Ectodermal cell (in vitro differentiated cells): ENCODE measurements at regions not wholly inside any gene's neighbourhood (a gene's known extent, or its start where the extent isn't known, plus 50 kb on each side); places are given as distances from the start of the nearest gene placed in this dataset.

Experiments used
- H3K27ac ChIP-seq: 2 replicates; pipeline ENCODE4 v1.7.0; 2013; ENCODE audit warnings: mild to moderate bottlenecking, low read depth, low read length; ENCODE audit not compliant: insufficient read depth, poor library complexity, severe bottlenecking
- H3K27me3 ChIP-seq: 2 replicates; pipeline ENCODE4 v1.7.0; 2013; ENCODE audit warnings: mild to moderate bottlenecking, low read length; ENCODE audit not compliant: insufficient read depth, control insufficient read depth, poor library complexity, severe bottlenecking
- H3K36me3 ChIP-seq: one replicate; pipeline ENCODE4 v1.7.0; 2013; ENCODE audit warnings: low read length; ENCODE audit not compliant: control insufficient read depth, insufficient read depth
- H3K4me1 ChIP-seq: one replicate; pipeline ENCODE4 v1.7.0; 2013; ENCODE audit warnings: low read length; ENCODE audit not compliant: control insufficient read depth, insufficient read depth
- H3K4me3 ChIP-seq: 2 replicates; pipeline ENCODE4 v1.7.0; 2013; ENCODE audit warnings: low read depth, low read length, control low read depth; ENCODE audit not compliant: insufficient read depth
- H3K9me3 ChIP-seq: 2 replicates; pipeline ENCODE4 v1.7.0; 2013; ENCODE audit warnings: mild to moderate bottlenecking, low read length, moderate library complexity; ENCODE audit not compliant: control insufficient read depth
- WGBS, 2 experiments: methylation state at CpG; one replicate each; pipeline ENCODE4 v1.1.7; 2013; ENCODE audit warnings: missing lambda C conversion rate in 2 of 2; 5-methylcytosine and 5-hydroxymethylcytosine counted together

- no peak overlapping the region for H3K4me3 ChIP-seq
- no peak overlapping the region for H3K27ac ChIP-seq
- no peaks in the 10 kb centered on the region for H3K9me3 ChIP-seq
- WGBS, 2 experiments: 93 to 100% methylated on average over 1 of the region's 1 CpG
- no peaks in the 10 kb centered on the region for H3K36me3 ChIP-seq
- H3K4me1 ChIP-seq: no peaks in the 10 kb centered on the region
- no peaks in the 10 kb centered on the region for H3K27me3 ChIP-seq
Measured at GRCh38 chr2:204042401-204042800, 105.8 kb downstream of the ICOS start.

GRCh38 chr2:204046145-204046544 is 109.6 kb downstream of the ICOS start:
- no peaks in the 10 kb centered on the region for H3K9me3 ChIP-seq
- H3K27ac ChIP-seq: no peak overlapping the region
- 92 to 94% methylated on average over 2 of the region's 2 CpGs for WGBS, 2 experiments
- no peaks in the 10 kb centered on the region for H3K36me3 ChIP-seq
- H3K27me3 ChIP-seq: no peaks in the 10 kb centered on the region
- no peaks in the 10 kb centered on the region for H3K4me1 ChIP-seq
- H3K4me3 ChIP-seq: no peak overlapping the region

- H3K4me3 ChIP-seq: no peak overlapping the region
- H3K4me1 ChIP-seq: no peaks in the 10 kb centered on the region
- no peaks in the 10 kb centered on the region for H3K36me3 ChIP-seq
- H3K9me3 ChIP-seq: no peaks in the 10 kb centered on the region
- no peak overlapping the region for H3K27ac ChIP-seq
- no peaks in the 10 kb centered on the region for H3K27me3 ChIP-seq
Measured at GRCh38 chr2:204049635-204050034, 113.1 kb downstream of the ICOS start.

- 73 to 82% methylated on average over 4 to 5 of the region's 5 CpGs for WGBS, 2 experiments
Measured at GRCh38 chr2:204050681-204051080, 114.1 kb downstream of the ICOS start.

GRCh38 chr2:204051476-204051875 is 114.9 kb downstream of the ICOS start:
- Histone ChIP-seq H3K27me3 (no peaks in the 10 kb centered on the region), H3K4me1 (no peaks in the 10 kb centered on the region), H3K36me3 (no peaks in the 10 kb centered on the region), H3K9me3 (no peaks in the 10 kb centered on the region), H3K27ac (no peak overlapping the region), H3K4me3 (no peak overlapping the region)
- WGBS, 2 experiments: 86 to 93% methylated on average over 4 of the region's 4 CpGs

More at GRCh38 chr2:204050681-204051080, 114.1 kb downstream of the ICOS start:
- no peaks in the 10 kb centered on the region for H3K36me3 ChIP-seq
- no peaks in the 10 kb centered on the region for H3K4me1 ChIP-seq
- no peak overlapping the region for H3K4me3 ChIP-seq
- no peak overlapping the region for H3K27ac ChIP-seq
- no peaks in the 10 kb centered on the region for H3K9me3 ChIP-seq
- H3K27me3 ChIP-seq: no peaks in the 10 kb centered on the region

- H3K36me3 ChIP-seq: no peaks in the 10 kb centered on the region
- WGBS, 2 experiments: 87 to 90% methylated on average over 3 of the region's 3 CpGs
Measured at GRCh38 chr2:204051984-204052556, 115.5 kb downstream of the ICOS start.

GRCh38 chr2:204059016-204059415 is 122.5 kb downstream of the ICOS start:
- H3K27ac ChIP-seq: no peak overlapping the region
- no peaks in the 10 kb centered on the region for H3K9me3 ChIP-seq
- H3K4me1 ChIP-seq: peaks cover 7% of the 10 kb centered on the region
- 88% methylated on average over 4 to 5 of the region's 5 CpGs for WGBS, 2 experiments
- H3K4me3 ChIP-seq: no peak overlapping the region
- H3K27me3 ChIP-seq: no peaks in the 10 kb centered on the region
- H3K36me3 ChIP-seq: no peaks in the 10 kb centered on the region

More at GRCh38 chr2:204051984-204052556, 115.5 kb downstream of the ICOS start:
- no peaks in the 10 kb centered on the region for H3K4me1 ChIP-seq
- H3K9me3 ChIP-seq: no peaks in the 10 kb centered on the region
- H3K27me3 ChIP-seq: no peaks in the 10 kb centered on the region
- no peak overlapping the region for H3K27ac ChIP-seq
- H3K4me3 ChIP-seq: no peak overlapping the region

GRCh38 chr2:204060841-204061240 is 124.3 kb downstream of the ICOS start:
- Histone ChIP-seq H3K9me3 (no peaks in the 10 kb centered on the region), H3K4me1 (peaks cover 7% of the 10 kb centered on the region), H3K27me3 (no peaks in the 10 kb centered on the region), H3K27ac (no peak overlapping the region), H3K36me3 (no peaks in the 10 kb centered on the region), H3K4me3 (no peak overlapping the region)
- WGBS, 2 experiments: 50 to 52% methylated on average over 4 of the region's 4 CpGs

GRCh38 chr2:204061241-204061640 is 124.7 kb downstream of the ICOS start:
- Histone ChIP-seq H3K4me1 (peaks cover 7% of the 10 kb centered on the region), H3K27ac (no peak overlapping the region), H3K36me3 (no peaks in the 10 kb centered on the region), H3K27me3 (no peaks in the 10 kb centered on the region), H3K4me3 (no peak overlapping the region), H3K9me3 (no peaks in the 10 kb centered on the region)
- 64 to 69% methylated on average over 4 of the region's 4 CpGs for WGBS, 2 experiments

- H3K27ac ChIP-seq: no peak overlapping the region
- no peaks in the 10 kb centered on the region for H3K9me3 ChIP-seq
- H3K36me3 ChIP-seq: no peaks in the 10 kb centered on the region
- no peaks in the 10 kb centered on the region for H3K27me3 ChIP-seq
- 97 to 98% methylated on average over 4 to 5 of the region's 5 CpGs for WGBS, 2 experiments
- peaks cover 7% of the 10 kb centered on the region for H3K4me1 ChIP-seq
- no peak overlapping the region for H3K4me3 ChIP-seq
Measured at GRCh38 chr2:204064119-204064518, 127.6 kb downstream of the ICOS start.

- H3K4me1 ChIP-seq: peaks cover 7% of the 10 kb centered on the region
- no peak overlapping the region for H3K4me3 ChIP-seq
- H3K27me3 ChIP-seq: no peaks in the 10 kb centered on the region
- no peaks in the 10 kb centered on the region for H3K36me3 ChIP-seq
- no peaks in the 10 kb centered on the region for H3K9me3 ChIP-seq
- 97% methylated on average over 3 of the region's 3 CpGs for WGBS, 2 experiments
- H3K27ac ChIP-seq: no peak overlapping the region
Measured at GRCh38 chr2:204065566-204065965, 129.0 kb downstream of the ICOS start.
